Panc1 (cell line): ENCODE measurements at regions not wholly inside any gene's neighbourhood (a gene's known extent, or its start where the extent isn't known, plus 50 kb on each side); places are given as distances from the start of the nearest gene placed in this dataset.

ENCODE experiments used
- ATAC-seq: fragments of 200-7000 bp; cut with Tn5 transposase; 2 replicates; pipeline ENCODE4 v1.9.1; 2020; ENCODE audit warnings: mild to moderate bottlenecking, moderate library complexity
- BruUV-seq: library from RNA; stranded (reverse); fragments of 400-500 nt; replicated peaks from 2 replicates; lab custom pipeline; 2021; lab: Mats Ljungman, UMichigan
- CTCF ChIA-PET: fragments of 300-600 bp; sonication (Branson Sonifier 250); formaldehyde crosslinking; loops from one replicate; lab custom pipeline; 2022; ENCODE audit warnings: antibody characterized with exemption; lab: Charles Lee
- POLR2A ChIA-PET: fragments of 300-600 bp; sonication (Branson Sonifier 250); formaldehyde crosslinking; loops from one replicate; lab custom pipeline; 2022; ENCODE audit warnings: antibody characterized with exemption; lab: Charles Lee
- DNase-seq: peaks from one replicate; pipeline ENCODE4 v3.0.0-alpha.2; 2010; ENCODE audit warnings: low read depth, low spot score
- H3K27ac ChIP-seq: 2 replicates; pipeline ENCODE4 v1.5.1; 2011; ENCODE audit warnings: mild to moderate bottlenecking, low read length, inconsistent platforms
- H3K27me3 ChIP-seq: fragments of 200-500 bp; sonication (Bioruptor generic); 2 replicates; pipeline ENCODE4 v1.6.0; 2014; ENCODE audit warnings: low read length, inconsistent platforms; ENCODE audit not compliant: control insufficient read depth, insufficient read depth
- H3K36me3 ChIP-seq: fragments of 200-500 bp; sonication (Bioruptor generic); 2 replicates; pipeline ENCODE4 v1.5.1; 2014; ENCODE audit warnings: inconsistent platforms, mild to moderate bottlenecking, low read length, moderate library complexity; ENCODE audit not compliant: control insufficient read depth, insufficient read depth
- H3K4me1 ChIP-seq: 2 replicates; pipeline ENCODE4 v1.5.1; 2011; ENCODE audit warnings: inconsistent platforms, mild to moderate bottlenecking, low read length, moderate library complexity; ENCODE audit not compliant: control insufficient read depth, insufficient read depth
- H3K4me3 ChIP-seq, 2 experiments: 2 replicates each; pipeline ENCODE4 v1.5.1; 2011 to 2012; ENCODE audit warnings: low read depth in 2 of 2, low read length in 2 of 2, mild to moderate bottlenecking in 2 of 2, inconsistent platforms in 1 of 2, moderate library complexity in 1 of 2
- H3K9me3 ChIP-seq: fragments of 200-500 bp; sonication (Bioruptor generic); 2 replicates; pipeline ENCODE4 v1.5.1; 2014; ENCODE audit warnings: low read depth, mild to moderate bottlenecking, inconsistent platforms, low read length, moderate library complexity; ENCODE audit not compliant: control insufficient read depth, insufficient read depth
- CTCF ChIP-seq: fragments of 450-650 bp; IDR thresholded peaks from 2 replicates; pipeline ENCODE4 v1.5.1; 2017; ENCODE audit warnings: mild to moderate bottlenecking
- POLR2AphosphoS5 ChIP-seq: IDR thresholded peaks from 2 replicates; pipeline ENCODE4 v1.6.1; 2012; ENCODE audit warnings: mild to moderate bottlenecking, low read depth, low read length, moderate library complexity
- REST ChIP-seq, 2 experiments: IDR thresholded peaks; 2 replicates each; pipeline ENCODE4 v1.6.1; 2011 to 2012; ENCODE audit warnings: low read depth in 2 of 2, control low read depth in 1 of 2, low read length in 1 of 2, mild to moderate bottlenecking in 1 of 2, moderate library complexity in 1 of 2; ENCODE audit not compliant: insufficient read depth in 1 of 2
- SIN3A ChIP-seq: IDR thresholded peaks from 2 replicates; pipeline ENCODE4 v1.6.1; 2012; ENCODE audit warnings: low read depth, mild to moderate bottlenecking, low read length, moderate library complexity, borderline replicate concordance; ENCODE audit not compliant: insufficient read depth
- TCF7L2 ChIP-seq: IDR thresholded peaks from 2 replicates; pipeline ENCODE4 v1.6.1; 2011; ENCODE audit warnings: mild to moderate bottlenecking, low read depth, low read length, inconsistent platforms
- in situ Hi-C: cut with HindIII; loops from 2 replicates; pipeline ENCODE4 v1.10.0; 2016; ENCODE audit warnings: low sequenced_read_pairs, low pct_unique_long_range_greater_than_20kb
- intact Hi-C: fragments of 100-400 bp; cut with micrococcal nuclease; formaldehyde crosslinking; loops from one replicate; pipeline ENCODE4 v1.10.0; 2022; ENCODE audit not compliant: unreplicated experiment

- H3K9me3 ChIP-seq, result no peaks in the 10 kb centered on the region
- peaks cover 2% of the 10 kb centered on the region for H3K27me3 ChIP-seq
- ATAC-seq (no peak), DNase-seq (no peak)
- no peak overlapping the region for H3K27ac ChIP-seq
- BruUV-seq, result no TSS peak
- TF ChIP-seq POLR2AphosphoS5 (no peak), SIN3A (no peak), CTCF (no peak), REST (IDR thresholded peaks at IDR 0.05; ENCODE audit: insufficient read depth in 1 of 2, low read depth in 2 of 2, low read length in 1 of 2) (no peak), TCF7L2 (no peak)
- no peaks in the 10 kb centered on the region for H3K36me3 ChIP-seq
- no peaks in the 10 kb centered on the region for H3K4me1 ChIP-seq
- ChIA-PET POLR2A (no interaction called here), CTCF (no interaction called here)
- in situ Hi-C loops, result no loop called here
- H3K4me3 ChIP-seq, result no peak overlapping the region
- intact Hi-C loops, result no loop called here
Measured at GRCh38 chr12:107302649-107303341, 209.4 kb upstream of the CRY1 start.

GRCh38 chr12:107304588-107305532 lies 211.5 kb upstream of the CRY1 start:
- ChIA-PET CTCF (no interaction called here), POLR2A (no interaction called here)
- Histone ChIP-seq H3K27me3 (peaks cover 4% of the 10 kb centered on the region), H3K9me3 (no peaks in the 10 kb centered on the region), H3K4me1 (no peaks in the 10 kb centered on the region), H3K27ac (no peak overlapping the region), H3K4me3 (no peak overlapping the region), H3K36me3 (no peaks in the 10 kb centered on the region)
- no peak for TF ChIP-seq SIN3A
- no peak for TF ChIP-seq REST (IDR thresholded peaks at IDR 0.05; ENCODE audit: insufficient read depth in 1 of 2, low read depth in 2 of 2, low read length in 1 of 2)
- no peak for TF ChIP-seq CTCF
- no peak for TF ChIP-seq POLR2AphosphoS5
- TF ChIP-seq TCF7L2, result no peak
- intact Hi-C loops (no loop called here), in situ Hi-C loops (no loop called here)
- BruUV-seq, result no TSS peak
- DNase-seq (no peak), ATAC-seq (no peak)
